HG03175 (cell line): ENCODE measurements at regions not wholly inside any gene's neighbourhood (a gene's known extent, or its start where the extent isn't known, plus 50 kb on each side); places are given as distances from the start of the nearest gene placed in this dataset.
A peak's percentile ranks its signal among the peaks of the same experiment; 100 is the strongest.

ENCODE experiments used
- ATAC-seq: cut with Tn5 transposase; IDR thresholded peaks from one replicate; pipeline ENCODE4 v1.9.1; 2021; ENCODE audit warnings: mild to moderate bottlenecking, moderate library complexity; ENCODE audit not compliant: unreplicated experiment

DNA sequence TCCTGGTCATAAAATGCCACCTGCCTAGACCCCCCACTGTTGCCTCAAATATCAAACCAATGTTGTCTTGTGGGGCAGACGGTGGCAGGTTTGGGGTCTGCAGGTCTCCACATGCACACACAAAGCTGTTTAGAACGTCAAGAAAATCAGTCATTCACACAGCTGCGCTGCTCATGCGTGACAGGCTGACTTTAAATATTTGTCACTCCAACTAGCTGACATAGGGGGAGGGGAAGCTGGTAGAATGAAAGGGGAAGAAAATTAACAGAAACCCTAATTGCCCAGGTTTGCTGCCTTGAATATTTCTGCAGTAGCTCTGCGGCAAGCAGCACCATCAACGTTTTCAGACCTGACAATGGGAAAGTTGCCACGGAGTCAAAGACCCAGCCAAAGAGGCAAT is 201.8 kb downstream of the ABHD5 start:
- peak; percentile 71 for ATAC-seq

DNA sequence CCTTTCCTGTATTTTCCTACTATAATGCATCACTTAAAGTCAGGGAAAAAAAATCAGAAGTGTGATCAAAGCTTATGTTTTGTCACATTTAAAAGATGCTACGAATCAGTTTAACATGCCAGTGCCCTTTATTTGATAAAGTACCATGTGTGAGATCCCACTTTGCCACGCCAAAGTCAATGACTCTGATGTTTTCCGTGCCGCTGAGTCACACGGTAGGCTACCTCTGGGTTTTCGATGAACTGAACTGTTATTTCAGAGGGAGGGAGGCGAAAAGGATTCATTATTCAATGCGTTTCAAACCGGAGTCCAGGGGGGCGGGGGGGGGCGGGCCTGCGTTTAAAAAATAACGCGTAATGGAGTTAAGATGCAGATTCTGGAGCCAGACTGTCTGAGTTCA is 203.0 kb downstream of the ABHD5 start:
- ATAC-seq = no peak

GRCh38 chr3:43894176-43895049 is 203.7 kb downstream of the ABHD5 start:
- no peak for ATAC-seq

GRCh38 chr3:43895573-43895972 is 204.8 kb downstream of the ABHD5 start:
- no peak for ATAC-seq

DNA sequence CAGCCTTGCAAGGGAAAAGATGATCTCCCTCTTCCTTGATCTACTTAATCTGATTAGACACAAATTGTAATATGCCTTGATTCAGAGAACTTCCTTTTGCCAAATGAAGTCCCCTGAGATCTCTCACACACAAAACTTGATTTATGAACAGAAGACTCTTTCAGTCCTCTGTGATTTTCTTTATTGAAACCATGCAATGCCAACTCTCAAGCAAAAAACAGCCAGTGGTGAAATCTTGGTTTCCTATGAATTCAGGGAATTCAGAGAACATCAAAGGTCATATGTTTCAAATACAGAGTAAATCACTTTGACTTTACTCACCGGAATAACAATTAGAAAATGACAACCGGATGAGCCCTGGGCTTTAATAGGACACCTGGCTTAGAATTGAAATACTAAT is 211.7 kb downstream of the ABHD5 start:
- ATAC-seq = no peak

GRCh38 chr3:43905157-43905556 is 214.4 kb downstream of the ABHD5 start:
- ATAC-seq = no peak

DNA sequence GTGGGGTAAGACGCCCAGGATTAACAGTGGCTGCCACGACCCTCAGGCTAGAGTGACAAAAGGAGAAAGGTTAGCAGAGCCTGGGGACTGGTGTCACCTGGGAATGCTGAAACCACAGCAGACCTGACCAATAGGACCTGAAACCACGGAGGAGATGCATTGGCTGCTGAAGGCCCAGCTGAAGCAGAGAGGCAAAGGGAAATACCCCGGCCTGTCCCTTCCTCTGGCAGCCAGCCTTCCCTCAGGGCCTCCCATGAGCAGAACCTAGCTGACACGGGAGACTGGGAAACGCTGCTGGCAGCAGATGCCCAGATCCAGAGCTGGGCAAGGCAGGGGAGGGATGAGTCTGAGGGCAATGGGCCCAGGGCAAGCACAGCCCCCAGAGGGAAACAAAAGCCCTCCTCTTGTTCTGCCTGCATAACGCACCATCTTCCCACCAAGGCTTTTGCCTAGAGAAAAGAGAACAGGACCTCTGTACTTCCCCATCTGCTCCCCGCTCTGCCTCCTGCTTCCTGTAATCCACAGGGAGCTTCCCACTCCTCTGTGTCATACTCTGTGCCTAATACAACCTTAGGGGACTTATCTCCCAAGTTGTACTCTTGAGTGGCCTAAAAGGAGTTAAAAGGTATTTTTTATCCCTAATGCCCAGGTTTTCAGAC is 216.2 kb downstream of the ABHD5 start:
- peak; percentile 24 for ATAC-seq

DNA sequence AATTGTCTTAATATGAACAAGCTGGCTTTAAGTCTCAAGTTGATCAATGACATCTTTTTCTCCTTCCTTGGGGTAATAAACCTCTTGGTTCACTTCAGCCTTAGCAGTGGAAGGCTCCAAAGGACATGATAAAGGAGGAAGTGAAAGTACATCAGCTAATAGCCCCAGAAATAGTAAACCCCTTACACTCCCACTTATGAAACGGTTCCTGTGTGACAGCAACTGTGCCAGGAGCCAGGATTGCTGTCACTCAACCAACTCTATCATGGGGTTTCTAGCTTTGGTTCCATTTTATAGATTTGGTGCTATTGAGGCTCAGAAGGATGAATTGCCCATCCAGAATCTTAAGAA is 216.7 kb downstream of the ABHD5 start:
- peak; percentile 96 for ATAC-seq

- ATAC-seq = no peak
Measured at GRCh38 chr3:43908456-43908855, 217.7 kb downstream of the ABHD5 start.

- no peak for ATAC-seq
Measured at GRCh38 chr3:43909149-43909548, 218.4 kb downstream of the ABHD5 start.

DNA sequence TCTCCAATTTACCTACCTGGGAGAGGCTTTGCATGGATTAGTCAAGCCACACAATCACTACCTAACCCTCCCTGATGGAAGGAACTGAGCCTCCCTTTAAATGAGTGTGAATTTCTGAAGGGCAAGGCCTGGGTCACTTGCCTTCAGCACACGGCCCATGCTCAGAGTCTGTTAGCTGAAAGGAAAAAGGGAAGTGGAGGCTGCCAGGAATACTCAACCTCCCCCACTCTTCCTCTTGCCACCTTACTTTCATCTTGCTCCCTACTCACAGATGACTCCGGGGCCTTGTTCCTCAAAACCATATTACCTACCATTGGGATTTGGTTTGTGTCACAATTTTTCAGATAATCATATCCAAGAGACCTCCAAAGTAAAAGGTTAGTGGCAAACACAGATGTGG is 220.0 kb downstream of the ABHD5 start:
- ATAC-seq = no peak

GRCh38 chr3:43913036-43913948 is 222.6 kb downstream of the ABHD5 start:
- no peak for ATAC-seq

GRCh38 chr3:43914269-43914668 is 223.5 kb downstream of the ABHD5 start:
- no peak for ATAC-seq

DNA sequence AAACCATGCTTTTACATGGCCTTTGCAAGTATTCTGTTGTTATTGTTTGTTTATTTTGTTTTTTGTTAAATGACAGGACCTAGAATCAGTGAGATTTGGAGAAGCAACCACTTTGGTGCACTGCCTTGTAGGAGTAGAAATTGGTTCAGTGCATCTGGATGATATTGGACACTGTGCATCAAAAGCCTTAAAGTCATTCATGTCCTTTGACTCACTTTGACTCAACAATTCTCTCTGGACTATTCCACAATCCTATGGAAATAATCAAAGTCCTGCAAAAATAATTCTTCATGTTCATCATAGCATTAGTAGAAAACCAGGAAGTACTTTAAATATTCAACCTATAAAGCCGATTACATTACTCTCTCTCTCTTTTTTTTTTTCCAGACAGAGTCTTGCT is 224.8 kb downstream of the ABHD5 start:
- ATAC-seq = no peak

DNA sequence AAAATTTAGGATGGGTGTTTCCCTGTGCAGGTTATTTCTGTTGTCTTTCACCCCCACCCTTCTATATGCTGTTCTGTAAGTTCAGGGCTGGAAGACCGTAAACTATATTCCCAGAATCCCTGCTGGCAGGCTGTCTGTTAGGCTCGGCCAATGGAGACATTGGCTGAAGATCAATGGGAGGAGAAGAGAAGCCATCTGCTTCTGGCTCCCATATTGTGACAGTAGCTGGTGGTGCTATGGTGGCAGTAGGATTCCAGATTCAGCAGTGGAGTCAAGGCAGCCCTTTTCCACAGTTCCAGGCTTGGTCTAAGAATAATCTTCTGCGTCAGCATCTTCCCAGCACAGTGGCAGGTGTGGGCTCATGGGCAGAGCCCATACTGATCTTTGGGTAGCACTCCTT is 226.6 kb downstream of the ABHD5 start:
- no peak for ATAC-seq

DNA sequence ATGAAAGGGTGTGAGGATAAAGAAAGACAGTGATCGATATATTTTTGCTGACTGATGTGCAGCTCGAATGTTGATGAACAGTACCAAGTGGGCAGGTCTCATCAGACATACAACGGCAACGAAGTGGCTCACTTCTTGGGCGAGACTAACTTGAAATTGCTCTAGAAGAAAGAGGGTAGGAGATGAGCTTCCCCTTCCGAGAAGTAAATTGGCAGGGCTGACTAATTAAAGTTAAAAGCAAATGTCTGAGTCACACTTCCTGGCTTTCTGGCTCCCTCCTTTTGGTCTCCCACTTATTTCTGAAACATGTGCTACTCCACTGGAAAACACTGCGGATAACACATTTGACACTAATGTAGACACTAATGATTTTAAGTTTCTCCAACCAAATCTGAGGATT is 228.3 kb downstream of the ABHD5 start:
- no peak for ATAC-seq

GRCh38 chr3:43921056-43921648 is 230.4 kb downstream of the ABHD5 start:
- ATAC-seq = no peak

DNA sequence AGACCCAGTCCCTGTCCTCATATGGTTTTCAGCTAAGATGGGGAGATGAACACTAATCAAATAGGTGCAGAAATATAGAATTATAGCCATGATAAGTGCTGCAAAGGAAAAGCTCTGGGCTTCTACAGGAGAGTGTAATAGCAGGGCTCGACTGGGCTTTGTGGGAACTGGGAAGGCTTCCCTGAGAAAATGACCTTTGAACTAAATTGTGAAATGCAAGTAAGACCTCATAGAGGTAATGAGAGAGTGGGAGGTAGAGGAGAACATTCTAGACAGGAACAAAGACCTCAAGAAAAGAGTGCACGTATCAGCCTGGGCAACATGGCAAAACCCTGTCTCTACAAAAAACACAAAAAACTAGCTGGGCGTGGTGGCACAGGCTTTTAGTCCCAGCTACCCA is 231.6 kb downstream of the ABHD5 start:
- no peak for ATAC-seq

DNA sequence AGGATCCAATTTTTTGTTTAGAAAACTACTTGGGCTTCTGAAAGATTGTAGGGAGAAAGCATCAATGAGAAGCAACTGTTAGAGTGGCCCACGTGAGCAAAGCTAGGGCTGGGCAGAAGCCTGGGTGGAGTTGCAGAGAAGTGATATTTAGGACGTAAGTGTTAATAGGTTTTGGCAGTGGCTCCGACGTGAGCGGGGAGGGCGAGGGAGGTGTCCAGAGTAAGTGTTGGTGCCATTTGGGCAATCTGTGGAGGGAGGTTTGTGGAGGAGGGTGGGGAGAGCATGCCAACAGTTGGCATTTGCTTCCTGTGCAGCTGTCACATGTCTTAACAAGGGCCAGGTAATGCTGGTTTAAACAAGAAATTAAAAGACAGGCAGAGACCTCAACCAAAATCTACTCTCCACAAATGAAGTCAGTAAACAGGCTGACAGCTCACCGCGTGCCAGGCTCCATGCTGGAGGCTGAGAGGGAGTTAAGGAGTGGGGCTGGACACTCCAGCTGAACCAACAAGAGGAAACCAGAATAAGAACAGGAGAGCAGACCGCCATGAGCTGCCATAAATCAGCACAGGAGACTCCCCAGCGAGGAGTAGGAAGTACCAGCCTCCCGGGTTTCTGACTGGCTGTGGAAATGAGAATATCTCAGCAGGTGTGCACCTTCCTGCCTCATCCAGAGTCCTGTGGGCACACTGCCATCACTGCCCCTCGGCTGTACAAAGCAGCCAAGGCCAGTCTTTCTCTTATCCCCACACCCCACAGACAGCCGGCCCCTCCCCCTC is 232.6 kb downstream of the ABHD5 start:
- ATAC-seq = no peak

DNA sequence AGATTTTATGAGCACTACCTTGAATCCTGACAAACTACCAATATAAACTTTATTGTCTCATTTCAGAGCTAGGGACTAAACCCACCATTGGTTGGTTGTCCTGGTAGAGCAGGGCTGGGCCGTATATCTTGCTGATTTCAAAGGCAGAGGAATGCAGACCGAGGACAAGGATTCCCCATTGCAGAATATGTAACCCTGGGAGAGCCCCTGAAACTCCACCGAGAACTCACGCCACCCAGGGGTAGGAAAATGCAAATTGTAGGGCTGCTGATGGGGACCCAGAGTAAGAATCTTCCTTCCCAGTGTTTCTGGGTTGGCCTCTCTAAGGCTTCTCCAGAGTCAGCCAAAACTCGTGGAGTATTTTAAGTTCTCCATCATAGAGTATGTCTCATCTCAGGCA is 235.3 kb downstream of the ABHD5 start:
- no peak for ATAC-seq
